ENCODE measurements at regions not wholly inside any gene's neighbourhood (a gene's known extent, or its start where the extent isn't known, plus 50 kb on each side); places are given as distances from the start of the nearest gene placed in this dataset.

- TF ChIP-seq, protein P1, sequence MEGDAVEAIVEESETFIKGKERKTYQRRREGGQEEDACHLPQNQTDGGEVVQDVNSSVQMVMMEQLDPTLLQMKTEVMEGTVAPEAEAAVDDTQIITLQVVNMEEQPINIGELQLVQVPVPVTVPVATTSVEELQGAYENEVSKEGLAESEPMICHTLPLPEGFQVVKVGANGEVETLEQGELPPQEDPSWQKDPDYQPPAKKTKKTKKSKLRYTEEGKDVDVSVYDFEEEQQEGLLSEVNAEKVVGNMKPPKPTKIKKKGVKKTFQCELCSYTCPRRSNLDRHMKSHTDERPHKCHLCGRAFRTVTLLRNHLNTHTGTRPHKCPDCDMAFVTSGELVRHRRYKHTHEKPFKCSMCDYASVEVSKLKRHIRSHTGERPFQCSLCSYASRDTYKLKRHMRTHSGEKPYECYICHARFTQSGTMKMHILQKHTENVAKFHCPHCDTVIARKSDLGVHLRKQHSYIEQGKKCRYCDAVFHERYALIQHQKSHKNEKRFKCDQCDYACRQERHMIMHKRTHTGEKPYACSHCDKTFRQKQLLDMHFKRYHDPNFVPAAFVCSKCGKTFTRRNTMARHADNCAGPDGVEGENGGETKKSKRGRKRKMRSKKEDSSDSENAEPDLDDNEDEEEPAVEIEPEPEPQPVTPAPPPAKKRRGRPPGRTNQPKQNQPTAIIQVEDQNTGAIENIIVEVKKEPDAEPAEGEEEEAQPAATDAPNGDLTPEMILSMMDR (IDR thresholded peaks at IDR 0.05), result no peak
- no peak for TF ChIP-seq POLR2AphosphoS5 (IDR thresholded peaks at IDR 0.05; ENCODE audit: low read depth, low read length)
Observed at GRCh38 chr15:77915261-77915960, 162.1 kb downstream of the TBC1D2B start.

Data from Panc1 (cell line).